ENCODE measurements at regions not wholly inside any gene's neighbourhood (a gene's known extent, or its start where the extent isn't known, plus 50 kb on each side); places are given as distances from the start of the nearest gene placed in this dataset.

DNA sequence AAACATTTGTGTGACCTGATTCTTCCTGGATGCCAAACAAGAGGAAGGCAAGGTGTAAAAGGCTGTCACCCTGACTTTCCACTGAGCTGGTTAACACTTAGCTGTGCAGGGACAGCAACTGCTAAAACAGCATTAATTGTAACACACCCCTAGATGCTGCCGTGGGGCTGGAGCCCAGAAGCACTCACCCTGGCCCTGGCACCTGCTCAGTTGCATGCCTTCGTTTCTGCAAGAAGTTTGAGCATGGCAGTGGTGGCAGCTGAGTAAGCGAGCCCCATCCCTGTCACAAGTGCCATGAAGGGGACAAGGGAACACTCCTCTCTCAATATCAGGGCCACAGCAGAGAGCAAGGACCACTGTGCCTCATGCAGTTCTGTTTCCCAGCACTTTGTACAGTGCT is 330.2 kb downstream of the TMEM114 start:
- no peak for DNase-seq

DNA sequence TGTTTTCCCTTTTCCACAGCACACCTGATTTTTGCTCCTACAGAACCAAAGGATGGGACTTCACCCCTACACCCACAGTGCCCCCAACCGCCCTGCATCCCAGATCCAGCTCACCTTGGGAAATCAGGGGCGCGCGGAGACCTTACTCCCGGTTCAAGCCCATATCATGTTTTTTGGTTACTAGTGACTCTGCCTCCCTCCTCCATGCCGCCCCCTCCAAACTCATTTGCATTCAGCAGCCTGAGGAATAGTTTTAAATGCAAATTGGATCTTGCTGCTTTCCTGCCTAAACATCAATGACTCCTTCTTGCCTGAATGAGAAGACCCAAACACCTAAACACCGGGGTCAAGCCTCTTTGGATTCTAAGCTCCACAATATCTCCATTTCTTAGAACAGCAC is 331.8 kb downstream of the TMEM114 start:
- no peak for DNase-seq

DNA sequence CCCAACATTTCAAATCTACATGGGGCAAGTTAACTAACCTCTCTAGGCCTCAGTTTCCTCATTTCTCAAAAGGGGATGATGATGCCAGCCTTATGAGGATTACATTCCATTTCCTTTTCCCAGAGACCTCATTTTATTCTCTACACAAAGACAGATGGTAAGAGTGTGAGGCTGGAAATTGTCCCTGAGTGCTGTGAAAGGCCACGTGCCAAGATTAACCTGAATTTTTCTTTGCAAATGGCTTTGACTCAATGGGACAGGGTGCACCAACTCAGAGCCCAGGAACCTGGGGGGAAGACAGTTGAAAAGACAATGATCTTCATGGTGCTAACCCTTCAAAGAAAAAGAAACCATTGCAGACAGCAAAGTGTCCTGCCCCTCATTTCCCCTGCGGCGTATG is 332.8 kb downstream of the TMEM114 start:
- DNase-seq = no peak

DNA sequence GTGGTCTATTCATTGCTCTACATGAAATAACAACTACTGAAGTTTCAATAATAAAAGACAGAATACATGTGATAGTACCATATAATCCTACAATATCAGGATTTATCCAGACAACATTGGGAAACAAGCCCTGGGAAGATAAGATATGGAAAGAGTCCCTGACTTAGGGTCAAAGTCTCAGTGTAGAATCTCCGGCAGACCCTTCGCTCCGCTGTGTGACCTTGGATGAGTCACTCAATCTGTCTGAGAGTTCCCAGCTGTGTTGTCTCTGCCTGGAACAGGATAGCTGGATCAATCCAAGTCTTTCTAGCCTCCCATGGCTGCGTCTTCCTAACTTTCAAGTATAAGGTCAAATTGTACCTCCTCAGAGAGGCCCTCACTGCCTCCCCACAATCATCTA is 335.9 kb downstream of the TMEM114 start:
- no peak for DNase-seq

DNA sequence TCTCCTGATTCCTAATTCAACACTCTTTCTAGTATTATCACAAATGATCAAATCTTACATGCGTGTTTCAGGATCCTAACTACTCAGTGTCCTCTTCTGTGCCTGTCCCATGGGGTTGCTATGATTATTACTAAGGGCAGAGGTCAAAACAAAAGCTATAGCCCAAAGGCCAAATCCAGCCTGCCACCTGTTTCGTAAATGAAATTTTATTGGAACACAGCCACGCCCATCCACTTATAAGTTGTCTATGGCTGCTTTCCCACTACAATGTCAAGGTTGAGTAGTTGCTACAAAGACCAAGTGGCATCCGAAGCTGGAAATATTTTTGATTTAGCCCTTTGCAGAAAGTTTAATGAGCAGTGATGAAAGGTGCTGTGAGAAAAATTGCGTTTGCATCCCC is 336.6 kb downstream of the TMEM114 start:
- DNase-seq = no peak

DNA sequence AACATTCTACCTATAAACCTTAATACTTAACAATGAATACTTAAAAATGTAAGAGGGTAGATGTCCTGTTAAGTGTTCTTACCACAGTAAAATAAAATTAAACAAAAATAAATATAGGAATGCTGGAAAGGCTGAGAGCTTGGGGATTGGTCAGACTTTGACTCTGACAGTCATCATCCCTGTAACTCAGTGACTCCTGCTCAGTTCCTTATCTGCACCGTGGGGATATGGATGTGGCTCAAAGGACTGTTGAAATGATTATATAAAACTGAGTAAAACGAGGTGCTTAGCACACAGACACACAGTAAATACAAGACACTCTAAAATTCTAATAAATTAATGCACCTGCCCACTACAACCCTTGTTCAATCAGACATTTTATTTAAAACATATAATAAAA is 338.6 kb downstream of the TMEM114 start:
- no peak for DNase-seq

DNA sequence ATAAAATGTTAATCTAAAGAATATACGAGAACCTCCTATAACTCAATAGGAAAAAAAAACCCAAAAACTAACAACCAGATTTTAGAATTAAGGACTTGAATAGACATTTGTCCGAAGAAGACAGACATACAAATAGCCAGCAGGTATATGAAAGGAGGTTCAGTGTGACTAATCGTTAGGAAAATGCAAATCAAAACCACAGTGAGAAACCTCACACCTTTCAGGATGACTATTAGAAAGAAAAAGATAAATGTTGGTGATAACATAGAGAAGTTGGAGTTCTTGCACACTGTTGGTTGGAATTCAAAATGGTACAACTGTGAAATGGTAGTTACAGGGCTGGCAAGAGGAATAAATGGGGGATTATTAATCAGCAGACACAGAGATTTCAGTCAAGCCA is 339.0 kb downstream of the TMEM114 start:
- DNase-seq = no peak

DNA sequence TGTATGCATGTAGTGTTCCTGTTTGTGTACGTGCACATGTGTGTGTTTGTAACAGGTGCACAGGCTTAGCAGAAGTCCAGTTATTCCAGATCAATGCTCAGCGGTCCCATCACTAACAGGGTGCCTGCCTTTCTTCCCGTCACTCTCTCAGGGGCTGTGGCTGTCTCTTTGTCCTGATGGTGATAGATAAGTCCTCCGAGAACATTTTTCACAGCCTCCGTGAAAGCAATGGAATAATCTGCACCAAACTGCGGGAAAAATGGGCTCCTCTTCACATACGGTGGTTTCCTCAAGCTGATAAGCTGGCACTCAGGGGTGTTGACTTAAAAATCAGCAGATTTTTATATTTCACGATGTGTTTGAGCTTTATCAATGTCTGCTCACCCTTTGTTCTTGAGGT is 342.3 kb downstream of the TMEM114 start:
- DNase-seq = no peak

DNA sequence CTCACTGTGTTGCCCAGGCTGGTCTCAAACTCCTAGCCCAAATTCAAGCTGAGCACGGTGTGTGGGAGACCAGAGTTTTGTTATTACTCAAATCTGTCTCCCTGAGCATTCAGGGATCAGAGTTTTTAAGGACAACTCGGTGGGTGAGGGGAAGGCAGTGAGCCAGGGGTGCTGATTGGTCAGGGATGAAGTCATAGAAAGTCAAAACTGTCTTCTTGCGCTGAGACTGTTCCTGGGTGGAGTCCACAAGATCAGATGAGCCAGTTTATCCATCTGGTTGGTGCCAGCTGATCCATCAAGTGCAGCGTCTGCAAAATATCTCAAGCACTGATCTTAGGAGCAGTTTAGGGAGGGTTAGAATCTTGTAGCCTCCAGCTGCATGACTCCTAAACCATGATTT is 346.3 kb downstream of the TMEM114 start:
- DNase-seq = no peak

DNA sequence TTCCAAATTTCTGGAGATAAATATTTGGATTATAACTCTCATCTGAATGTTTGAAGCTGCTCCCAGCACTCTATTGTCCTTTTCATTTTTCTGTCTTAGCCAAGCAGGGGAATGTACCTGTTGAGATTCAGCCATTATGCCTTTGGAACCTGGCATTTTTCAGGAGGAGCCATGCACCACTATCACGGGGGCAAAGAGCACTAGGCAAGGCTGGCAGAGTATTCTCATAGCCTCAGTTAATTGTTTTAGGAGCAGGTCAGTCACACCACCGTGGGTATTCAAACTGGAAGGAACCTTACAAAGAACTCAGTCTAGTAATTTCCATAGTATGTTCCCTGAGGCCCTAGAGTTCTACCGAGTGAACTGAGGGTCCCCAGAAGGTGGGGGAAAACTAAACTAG is 348.9 kb downstream of the TMEM114 start:
- no peak for DNase-seq

DNA sequence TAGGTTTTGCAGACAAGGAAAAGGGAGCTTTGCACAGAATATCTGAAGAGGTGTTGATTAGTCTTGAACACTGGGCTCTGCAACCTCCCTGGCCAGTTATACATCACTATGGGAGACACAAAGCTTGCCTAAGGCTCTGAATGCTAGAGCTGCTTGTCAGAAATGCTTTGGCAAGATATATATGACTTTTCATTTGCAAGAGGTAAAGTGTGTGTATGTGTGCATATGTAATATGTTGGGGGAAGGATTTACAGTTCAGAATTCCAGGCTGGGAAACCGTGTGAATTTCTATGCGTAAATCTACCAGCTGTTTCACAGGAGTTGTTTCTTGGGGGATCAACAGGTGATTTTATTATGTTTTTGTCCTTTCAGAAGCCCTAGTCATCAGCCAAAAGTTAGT is 350.9 kb downstream of the TMEM114 start:
- no peak for DNase-seq

DNA sequence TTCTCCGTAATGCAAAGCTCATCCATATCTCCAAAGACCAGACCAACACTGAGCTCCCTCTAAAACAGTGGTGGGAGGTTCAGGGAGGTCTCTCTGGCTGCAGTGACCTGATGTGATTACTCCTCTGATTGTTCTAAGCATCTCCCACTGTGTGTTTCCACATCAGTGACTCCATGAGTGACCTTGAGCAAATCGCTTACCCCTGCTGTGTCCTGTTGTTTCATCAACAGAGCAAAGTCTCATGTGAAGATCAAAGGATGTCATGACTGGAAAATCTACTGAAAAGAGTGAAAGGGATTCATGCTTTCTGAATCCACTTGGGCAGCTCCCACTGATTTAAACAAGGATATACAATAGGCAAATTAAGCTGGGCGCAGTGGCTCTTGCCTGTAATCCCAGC is 352.9 kb downstream of the TMEM114 start:
- no peak for DNase-seq

DNA sequence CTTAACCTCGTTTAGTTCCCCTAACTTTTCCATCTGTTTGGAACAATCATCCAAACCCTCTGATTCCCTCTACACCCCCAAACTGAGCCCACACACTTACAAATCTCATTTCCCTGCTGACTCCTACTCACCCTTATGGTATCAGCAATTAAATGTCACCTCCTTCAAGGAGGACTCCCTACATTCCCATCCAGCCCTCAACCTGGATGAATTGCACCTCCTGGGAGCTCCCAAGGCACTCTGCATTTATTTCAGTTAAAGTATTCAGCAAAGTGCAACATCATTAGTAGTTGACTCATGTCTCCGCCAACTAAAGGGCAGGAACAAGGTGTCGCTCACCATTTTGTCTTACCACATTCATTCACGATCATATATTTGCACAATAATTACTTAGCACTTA is 353.5 kb downstream of the TMEM114 start:
- no peak for DNase-seq

DNA sequence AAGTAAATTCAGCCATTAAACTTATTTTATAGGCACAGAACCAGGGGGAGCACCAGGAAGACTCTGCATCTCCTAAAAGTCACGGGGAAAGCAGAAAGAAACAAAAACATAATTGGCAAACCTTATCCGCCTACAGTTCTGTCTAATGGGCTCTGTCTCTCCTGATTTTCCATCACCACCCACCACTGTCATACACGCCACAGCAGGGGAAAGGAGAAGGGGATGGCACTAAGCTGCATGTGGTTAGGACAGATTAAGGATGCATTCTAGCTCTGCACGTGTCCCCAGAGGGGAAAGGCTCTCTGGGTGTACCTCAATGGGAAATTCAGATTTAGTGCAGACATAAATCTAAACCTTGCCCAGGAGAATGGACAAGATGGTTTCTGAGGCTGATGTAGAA is 359.8 kb downstream of the TMEM114 start:
- no peak for DNase-seq

DNA sequence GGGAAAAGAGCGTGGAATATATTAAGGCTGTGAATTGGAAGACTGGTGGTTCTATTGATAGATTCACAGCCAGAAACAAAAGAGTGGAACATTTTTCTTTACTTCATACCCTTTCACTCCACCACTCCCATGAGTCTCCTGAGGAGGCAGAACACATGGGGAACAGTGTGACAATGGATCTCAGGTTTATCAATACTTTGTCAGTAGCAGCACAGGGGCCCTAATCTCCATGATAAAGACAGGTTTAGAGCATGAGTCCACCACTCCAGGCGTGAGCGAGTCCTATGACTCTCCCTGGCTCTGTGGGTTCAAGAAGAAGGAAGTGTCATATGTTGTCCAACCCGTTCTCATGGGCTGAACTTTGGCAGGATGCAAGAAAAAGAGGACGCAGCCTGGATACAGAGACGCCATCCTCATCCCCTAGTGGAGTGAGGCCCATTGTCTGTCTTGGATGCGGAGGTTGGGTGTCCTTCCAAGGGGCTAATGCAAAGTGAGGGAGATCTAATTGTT is 361.2 kb downstream of the TMEM114 start:
- DNase-seq = no peak

DNA sequence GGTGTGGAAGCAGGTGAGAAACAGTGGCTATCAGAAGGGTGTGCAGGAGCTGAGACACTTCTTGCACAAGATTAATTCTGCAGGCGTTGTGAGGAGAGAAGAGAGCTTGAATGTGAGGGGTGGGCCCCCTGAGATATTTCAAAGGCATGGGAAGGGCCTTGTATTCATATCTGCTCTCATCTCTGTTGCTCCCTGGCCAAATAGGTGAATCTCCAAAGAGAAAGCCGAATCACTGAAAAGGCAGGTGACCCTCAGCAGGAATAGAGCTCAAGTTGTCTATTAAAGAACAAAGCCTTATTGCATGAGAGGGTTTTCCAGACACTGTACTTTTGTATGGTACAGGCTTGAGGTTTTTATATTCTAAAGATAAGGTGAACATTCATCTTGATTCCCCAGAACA is 373.1 kb downstream of the TMEM114 start:
- DNase-seq = no peak

DNA sequence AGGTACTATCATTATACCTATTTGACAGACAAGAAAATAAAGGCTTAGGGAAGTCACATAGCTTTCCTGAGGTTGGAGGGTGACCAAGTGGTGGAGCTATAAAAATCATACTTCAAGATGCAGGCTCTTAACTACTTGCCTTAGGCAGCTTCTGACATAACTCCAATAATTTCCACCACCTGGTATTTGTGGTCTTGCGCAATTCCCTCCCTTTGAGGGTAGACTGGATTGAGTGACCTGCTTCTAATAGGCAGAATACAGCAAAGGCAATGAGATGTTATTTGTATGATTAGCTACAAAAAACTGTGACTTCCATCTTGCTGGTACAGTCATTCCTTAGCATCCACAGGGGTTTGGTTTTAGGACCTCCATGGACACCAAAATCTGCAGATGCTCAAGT is 385.5 kb downstream of the TMEM114 start:
- DNase-seq = no peak

DNA sequence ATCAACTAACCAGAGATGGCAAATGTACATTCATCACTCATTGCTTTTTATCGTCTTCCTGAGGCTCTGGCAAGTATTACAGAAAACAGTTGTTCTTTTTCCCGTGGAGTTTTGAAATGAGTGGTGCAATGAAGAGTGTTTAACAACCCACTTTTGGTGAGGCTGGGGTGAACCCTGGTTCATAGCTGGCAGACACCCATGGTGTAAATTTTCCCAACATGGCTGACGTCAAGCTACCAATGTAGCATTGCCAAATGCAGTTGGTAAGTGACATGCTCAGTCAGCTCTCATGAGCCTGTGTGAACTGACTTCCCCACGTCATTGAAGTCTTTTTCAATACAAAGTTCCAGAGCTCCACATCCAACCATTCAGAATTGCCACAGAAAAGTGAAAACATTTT is 386.2 kb downstream of the TMEM114 start:
- DNase-seq = no peak

DNA sequence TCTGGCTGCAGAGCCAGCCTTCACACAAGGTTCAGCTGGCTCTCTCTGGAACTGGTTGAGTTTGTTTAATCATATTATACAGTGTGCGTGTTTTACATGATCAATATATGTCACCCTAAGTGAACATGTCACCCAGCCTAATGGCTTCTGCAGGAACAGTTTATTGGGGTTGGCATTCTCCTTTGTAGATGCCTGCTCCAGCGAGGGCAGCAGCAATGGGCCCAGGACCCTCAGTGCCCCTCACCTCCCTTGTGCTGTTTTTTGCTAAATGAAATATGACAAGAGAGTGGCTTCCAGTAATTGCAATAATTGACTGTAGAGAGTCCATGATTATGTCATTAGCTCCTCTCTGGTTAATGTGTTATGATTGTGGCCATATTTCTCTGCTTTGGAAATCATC is 387.2 kb downstream of the TMEM114 start:
- DNase-seq = no peak

DNA sequence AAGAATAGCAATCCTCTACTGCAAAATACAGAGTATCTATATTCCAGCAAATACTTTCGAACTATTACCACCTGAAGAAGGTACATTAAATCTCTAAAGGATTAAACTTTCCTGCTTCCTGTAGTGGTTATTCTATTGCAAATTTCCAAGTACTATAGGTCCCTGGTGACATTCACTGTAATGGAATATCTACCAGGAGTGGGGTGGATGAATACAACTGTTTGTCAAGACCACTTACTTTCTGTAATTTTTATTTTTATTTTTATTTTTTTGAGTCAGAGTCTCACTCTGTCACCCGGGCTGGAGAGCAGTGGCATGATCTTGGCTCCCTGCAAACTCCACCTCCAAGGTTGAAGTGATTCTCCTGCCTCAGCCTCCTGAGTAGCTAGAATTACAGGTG is 389.5 kb downstream of the TMEM114 start:
- DNase-seq = no peak

DNA sequence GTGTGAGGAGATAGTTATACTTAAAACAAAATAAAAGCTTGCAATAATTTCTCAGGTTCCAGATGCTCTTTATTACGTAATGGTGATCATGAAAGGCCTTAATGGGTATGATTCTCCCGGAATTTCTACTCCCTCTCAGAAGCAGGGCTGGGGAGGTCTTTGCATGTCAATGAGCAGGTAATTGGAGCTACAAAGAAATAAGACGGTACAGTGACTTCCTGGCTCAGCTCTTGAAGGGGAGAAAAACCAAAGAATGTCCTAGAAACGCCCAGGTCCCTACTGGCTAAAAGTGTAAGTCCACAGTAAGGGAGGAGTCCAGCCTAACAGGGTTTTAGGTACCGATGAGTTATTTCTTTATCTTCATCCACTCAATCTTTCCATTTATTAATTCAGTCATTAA is 390.9 kb downstream of the TMEM114 start:
- DNase-seq = no peak

DNA sequence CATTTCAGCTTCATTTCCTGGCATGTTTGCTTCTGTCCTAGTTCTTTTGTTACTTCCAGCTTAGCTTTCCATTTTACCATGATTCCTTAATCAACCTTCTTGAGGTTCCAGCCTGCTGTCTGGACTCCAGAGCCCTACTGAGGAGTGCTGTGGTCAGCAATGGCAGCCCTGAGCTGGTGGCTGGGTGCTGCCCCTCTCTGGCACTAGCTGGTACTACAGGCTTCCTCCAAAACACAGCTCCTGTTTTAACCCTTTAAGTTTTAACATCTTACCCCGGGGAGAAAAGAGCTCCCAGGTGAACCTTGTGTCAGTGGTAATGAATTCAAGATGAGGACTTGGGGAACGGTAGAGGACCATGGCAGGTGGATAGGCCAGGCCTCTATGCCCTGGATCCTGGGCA is 395.5 kb downstream of the TMEM114 start:
- DNase-seq = no peak

DNA sequence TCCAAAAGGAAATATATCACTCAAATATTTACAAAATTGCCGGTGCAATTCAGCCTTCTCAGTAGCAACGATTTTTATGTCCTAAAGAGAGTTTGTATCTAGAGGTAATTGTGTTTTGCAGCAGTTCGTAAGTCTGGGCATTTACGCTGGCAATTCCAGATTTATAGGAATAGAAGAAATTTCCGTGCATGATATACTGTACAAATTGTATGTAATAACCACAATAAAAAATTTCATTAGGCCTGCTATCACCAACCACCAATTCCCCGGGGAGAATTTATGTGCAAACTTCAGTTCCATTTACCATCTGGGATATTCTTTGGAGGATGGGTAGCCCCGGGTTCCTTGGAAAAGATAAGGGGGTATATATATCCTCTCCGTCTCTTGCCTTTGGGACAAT is 401.5 kb downstream of the TMEM114 start:
- DNase-seq = no peak

DNA sequence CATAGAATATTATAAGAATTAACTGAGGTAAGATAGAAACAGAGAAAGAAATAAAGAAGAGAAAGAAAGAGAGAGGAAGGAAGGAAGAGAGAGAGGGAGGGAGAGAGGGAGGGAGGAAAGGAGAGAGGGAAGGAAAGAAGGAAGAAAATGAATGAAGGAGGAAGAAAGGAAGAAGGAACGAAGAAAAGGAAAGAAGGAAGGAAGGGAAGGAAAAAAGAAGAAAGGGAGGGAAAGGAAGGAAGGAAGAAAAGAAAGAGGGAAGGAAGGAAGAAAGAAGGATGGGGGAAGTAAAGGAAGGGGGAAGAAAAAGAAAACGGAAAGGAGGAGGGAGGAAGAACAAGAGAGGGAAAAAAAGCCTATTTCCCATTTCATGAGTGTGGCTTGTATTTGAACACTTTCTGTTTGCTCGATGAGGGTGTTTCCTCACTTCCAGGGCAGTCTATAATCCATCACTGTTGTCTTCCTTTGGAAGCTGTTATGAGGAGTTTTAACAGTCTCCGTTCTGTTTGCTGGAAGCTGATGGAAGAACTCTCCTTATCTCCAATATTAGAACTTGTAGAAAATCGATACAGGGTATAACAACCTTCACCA is 402.4 kb downstream of the TMEM114 start:
- DNase-seq = no peak

DNA sequence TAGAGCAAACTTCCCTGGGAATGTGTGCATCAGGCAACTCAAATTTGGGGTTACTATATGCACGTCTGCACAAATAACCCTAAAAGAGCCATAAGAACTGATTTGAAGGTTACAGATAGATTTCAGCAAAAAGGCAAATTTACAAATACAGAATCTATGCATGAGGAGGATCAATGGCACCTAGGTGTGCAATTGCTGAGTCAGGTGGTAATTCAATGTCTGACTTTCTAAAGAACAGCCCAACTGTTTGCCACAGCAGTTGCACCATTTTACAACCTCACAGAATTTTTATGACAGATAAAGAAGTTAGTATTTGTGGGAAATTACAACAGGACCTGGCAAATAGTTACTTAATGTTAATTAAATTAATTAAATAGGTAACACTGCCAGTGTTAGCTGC is 405.5 kb downstream of the TMEM114 start:
- no peak for DNase-seq
